Testis (tissue), 2 donors: ENCODE measurements at regions not wholly inside any gene's neighbourhood (a gene's known extent, or its start where the extent isn't known, plus 50 kb on each side); places are given as distances from the start of the nearest gene placed in this dataset.

Experiments
- DNase-seq: peaks from one replicate; pipeline ENCODE4 v3.0.0-alpha.2; 2019
- H3K27ac ChIP-seq, 2 donors: fragments of 200-600 bp; sonication (generic); one replicate each; pipeline ENCODE4 v1.5.1; 2019
- H3K27me3 ChIP-seq: fragments of 200-600 bp; sonication (generic); one replicate; pipeline ENCODE4 v1.5.1; 2019
- H3K36me3 ChIP-seq: fragments of 200-600 bp; sonication (generic); one replicate; pipeline ENCODE4 v1.5.1; 2017; ENCODE audit warnings: low read depth; ENCODE audit errors: missing control alignments
- H3K4me1 ChIP-seq: fragments of 200-600 bp; sonication (generic); one replicate; pipeline ENCODE4 v1.5.1; 2019
- H3K4me3 ChIP-seq, 2 donors: fragments of 200-600 bp; sonication (generic); one replicate each; pipeline ENCODE4 v1.5.1; 2017 to 2019
- H3K9me3 ChIP-seq: fragments of 200-600 bp; sonication (generic); one replicate; pipeline ENCODE4 v1.5.1; 2017
- CTCF ChIP-seq, 3 experiments: fragments of 450-650 bp in 2 of 3; fragments of 200-600 bp in 1 of 3; sonication (generic) in 1 of 3; IDR thresholded peaks; one replicate each; pipeline ENCODE4 v1.5.1; 2016 to 2019; ENCODE audit warnings: antibody characterized with exemption in 3 of 3, mild to moderate bottlenecking in 2 of 3, moderate library complexity in 1 of 3
- POLR2A ChIP-seq: fragments of 450-650 bp; IDR thresholded peaks from one replicate; pipeline ENCODE4 v1.6.1; 2017; ENCODE audit warnings: antibody characterized with exemption, mild to moderate bottlenecking, moderate library complexity
- WGBS, 2 donors: methylation state at CpG; one replicate each; pipeline ENCODE4 v1.1.5; 2018; 5-methylcytosine and 5-hydroxymethylcytosine counted together
- intact Hi-C: fragments of 100-400 bp; cut with DNase I; formaldehyde crosslinking; loops from one replicate; pipeline ENCODE4 v1.15.1; 2023; ENCODE audit warnings: low total_unique reads

- WGBS, 2 donors: 83 to 91% methylated on average over 7 of the region's 7 CpGs
- no peaks in the 10 kb centered on the region for H3K27me3 ChIP-seq
- no peak overlapping the region for H3K4me3 ChIP-seq
- H3K4me1 ChIP-seq: no peaks in the 10 kb centered on the region
- DNase-seq: no peak
- H3K27ac ChIP-seq: no peak overlapping the region
- intact Hi-C loops: no loop called here
- H3K36me3 ChIP-seq: no peaks in the 10 kb centered on the region
- H3K9me3 ChIP-seq: no peaks in the 10 kb centered on the region
- TF ChIP-seq POLR2A (no peak), CTCF (IDR thresholded peaks at IDR 0.05) (no peak)
Observed at GRCh38 chr22:47376322-47376700, 613.9 kb downstream of the TBC1D22A start.

GRCh38 chr22:47375621-47376321 is 613.3 kb downstream of the TBC1D22A start:
- Histone ChIP-seq H3K4me1 (no peaks in the 10 kb centered on the region), H3K4me3 (no peak overlapping the region), H3K27ac (no peak overlapping the region), H3K36me3 (no peaks in the 10 kb centered on the region), H3K9me3 (no peaks in the 10 kb centered on the region), H3K27me3 (no peaks in the 10 kb centered on the region)
- DNase-seq: no peak
- TF ChIP-seq CTCF (IDR thresholded peaks at IDR 0.05): no peak
- no peak for TF ChIP-seq POLR2A
- intact Hi-C loops: no loop called here
- 72 to 82% methylated on average over 11 to 25 of the region's 25 CpGs for WGBS, 2 donors

GRCh38 chr22:47374901-47375575 is 612.6 kb downstream of the TBC1D22A start:
- H3K27ac ChIP-seq: no peak overlapping the region
- TF ChIP-seq CTCF (IDR thresholded peaks at IDR 0.05) (no peak), POLR2A (no peak)
- DNase-seq: no peak
- H3K4me1 ChIP-seq: no peaks in the 10 kb centered on the region
- no peaks in the 10 kb centered on the region for H3K27me3 ChIP-seq
- H3K4me3 ChIP-seq: no peak overlapping the region
- 83 to 85% methylated on average over 10 to 18 of the region's 18 CpGs for WGBS, 2 donors
- intact Hi-C loops: no loop called here
- no peaks in the 10 kb centered on the region for H3K9me3 ChIP-seq
- H3K36me3 ChIP-seq: no peaks in the 10 kb centered on the region

- no peaks in the 10 kb centered on the region for H3K4me1 ChIP-seq
- no peaks in the 10 kb centered on the region for H3K27me3 ChIP-seq
- no peak overlapping the region for H3K27ac ChIP-seq
- TF ChIP-seq POLR2A: no peak
- TF ChIP-seq CTCF (IDR thresholded peaks at IDR 0.05): no peak
- 85 to 96% methylated on average over 10 to 15 of the region's 15 CpGs for WGBS, 2 donors
- no peaks in the 10 kb centered on the region for H3K36me3 ChIP-seq
- no peaks in the 10 kb centered on the region for H3K9me3 ChIP-seq
- no peak overlapping the region for H3K4me3 ChIP-seq
- intact Hi-C loops: no loop called here
- DNase-seq: no peak
Observed at GRCh38 chr22:47374273-47374771, 611.9 kb downstream of the TBC1D22A start.
